ENCODE measurements at regions not wholly inside any gene's neighbourhood (a gene's known extent, or its start where the extent isn't known, plus 50 kb on each side); places are given as distances from the start of the nearest gene placed in this dataset.

GRCh38 chr6:105569706-105570105 is 166.8 kb upstream of the PREP start:
- Histone ChIP-seq H3K4me1 (ENCODE audit: insufficient read depth, poor library complexity, severe bottlenecking) (peaks cover 8% of the 10 kb centered on the region), H3K4me3 (ENCODE audit: severe bottlenecking) (no peak overlapping the region), H3K27ac (ENCODE audit: poor library complexity, severe bottlenecking) (no peak overlapping the region), H3K36me3 (ENCODE audit: low read depth) (no peaks in the 10 kb centered on the region), H3K9me3 (ENCODE audit: severe bottlenecking) (no peaks in the 10 kb centered on the region), H3K27me3 (ENCODE audit: insufficient read depth, poor library complexity, severe bottlenecking) (no peaks in the 10 kb centered on the region)
- no peak for TF ChIP-seq CTCF (IDR thresholded peaks at IDR 0.05; ENCODE audit: poor library complexity, severe bottlenecking)
- DNase-seq (ENCODE audit: low spot score) = no peak
- ATAC-seq (ENCODE audit: low read depth) = no peak

GRCh38 chr6:105568751-105569150 is 165.9 kb upstream of the PREP start:
- Histone ChIP-seq H3K36me3 (ENCODE audit: low read depth) (no peaks in the 10 kb centered on the region), H3K4me3 (ENCODE audit: severe bottlenecking) (no peak overlapping the region), H3K27ac (ENCODE audit: poor library complexity, severe bottlenecking) (no peak overlapping the region), H3K4me1 (ENCODE audit: insufficient read depth, poor library complexity, severe bottlenecking) (peaks cover 7% of the 10 kb centered on the region), H3K9me3 (ENCODE audit: severe bottlenecking) (no peaks in the 10 kb centered on the region), H3K27me3 (ENCODE audit: insufficient read depth, poor library complexity, severe bottlenecking) (no peaks in the 10 kb centered on the region)
- ATAC-seq (ENCODE audit: low read depth) (no peak), DNase-seq (ENCODE audit: low spot score) (no peak)
- TF ChIP-seq CTCF (IDR thresholded peaks at IDR 0.05; ENCODE audit: poor library complexity, severe bottlenecking) = no peak

- DNase-seq (ENCODE audit: low spot score) (no peak), ATAC-seq (ENCODE audit: low read depth) (no peak)
- Histone ChIP-seq H3K36me3 (ENCODE audit: low read depth) (no peaks in the 10 kb centered on the region), H3K27me3 (ENCODE audit: insufficient read depth, poor library complexity, severe bottlenecking) (no peaks in the 10 kb centered on the region), H3K4me1 (ENCODE audit: insufficient read depth, poor library complexity, severe bottlenecking) (peaks cover 2% of the 10 kb centered on the region), H3K9me3 (ENCODE audit: severe bottlenecking) (no peaks in the 10 kb centered on the region), H3K4me3 (ENCODE audit: severe bottlenecking) (no peak overlapping the region), H3K27ac (ENCODE audit: poor library complexity, severe bottlenecking) (no peak overlapping the region)
- no peak for TF ChIP-seq CTCF (IDR thresholded peaks at IDR 0.05; ENCODE audit: poor library complexity, severe bottlenecking)
Measured at GRCh38 chr6:105568142-105568541, 165.3 kb upstream of the PREP start.

- peaks cover 3% of the 10 kb centered on the region for H3K9me3 ChIP-seq (ENCODE audit: severe bottlenecking)
- no peak for DNase-seq (ENCODE audit: low spot score)
- no peaks in the 10 kb centered on the region for H3K27me3 ChIP-seq (ENCODE audit: insufficient read depth, poor library complexity, severe bottlenecking)
- no peaks in the 10 kb centered on the region for H3K36me3 ChIP-seq (ENCODE audit: low read depth)
- H3K27ac ChIP-seq (ENCODE audit: poor library complexity, severe bottlenecking) = no peak overlapping the region
- no peaks in the 10 kb centered on the region for H3K4me1 ChIP-seq (ENCODE audit: insufficient read depth, poor library complexity, severe bottlenecking)
- no peak for TF ChIP-seq CTCF (IDR thresholded peaks at IDR 0.05; ENCODE audit: poor library complexity, severe bottlenecking)
- ATAC-seq (ENCODE audit: low read depth) = no peak
- H3K4me3 ChIP-seq (ENCODE audit: severe bottlenecking) = no peak overlapping the region
Measured at GRCh38 chr6:105567140-105567539, 164.3 kb upstream of the PREP start.

- Histone ChIP-seq H3K27ac (ENCODE audit: poor library complexity, severe bottlenecking) (no peak overlapping the region), H3K27me3 (ENCODE audit: insufficient read depth, poor library complexity, severe bottlenecking) (no peaks in the 10 kb centered on the region), H3K4me3 (ENCODE audit: severe bottlenecking) (no peak overlapping the region), H3K4me1 (ENCODE audit: insufficient read depth, poor library complexity, severe bottlenecking) (no peaks in the 10 kb centered on the region), H3K36me3 (ENCODE audit: low read depth) (no peaks in the 10 kb centered on the region), H3K9me3 (ENCODE audit: severe bottlenecking) (peaks cover 3% of the 10 kb centered on the region)
- no peak for ATAC-seq (ENCODE audit: low read depth)
- TF ChIP-seq CTCF (IDR thresholded peaks at IDR 0.05; ENCODE audit: poor library complexity, severe bottlenecking) = no peak
- DNase-seq (ENCODE audit: low spot score) = no peak
Measured at GRCh38 chr6:105566503-105566902, 163.6 kb upstream of the PREP start.

All from RWPE2 (cell line).